H1 (cell line): ENCODE measurements at regions not wholly inside any gene's neighbourhood (a gene's known extent, or its start where the extent isn't known, plus 50 kb on each side); places are given as distances from the start of the nearest gene placed in this dataset.

Experiments
- CHD2 ChIP-seq: IDR thresholded peaks from 2 replicates; pipeline ENCODE4 v1.6.1; 2012; ENCODE audit warnings: low read length, improper control_type of control experiment
- EZH2 ChIP-seq: fragments of 200-600 bp; sonication (generic); IDR thresholded peaks from 2 replicates; pipeline ENCODE4 v1.7.1; 2012; ENCODE audit warnings: low read depth, mild to moderate bottlenecking, moderate library complexity, low read length, inconsistent platforms; ENCODE audit not compliant: severe bottlenecking
- FOSL1 ChIP-seq: IDR thresholded peaks from 2 replicates; pipeline ENCODE4 v1.6.1; 2011; ENCODE audit warnings: mild to moderate bottlenecking, low read depth, low read length, moderate library complexity; ENCODE audit not compliant: insufficient read depth
- GTF2F1 ChIP-seq: IDR thresholded peaks from 2 replicates; pipeline ENCODE4 v1.6.1; 2012; ENCODE audit warnings: low read depth, low read length, improper control_type of control experiment, borderline replicate concordance
- POLR2AphosphoS5 ChIP-seq: IDR thresholded peaks from 2 replicates; pipeline ENCODE4 v1.6.1; 2011; ENCODE audit warnings: low read depth, low read length
- RBBP5 ChIP-seq: IDR thresholded peaks from 2 replicates; pipeline ENCODE4 v1.7.1; 2012; ENCODE audit warnings: low read depth, mild to moderate bottlenecking, inconsistent platforms, low read length, moderate library complexity, borderline replicate concordance
- SRF ChIP-seq: IDR thresholded peaks from 2 replicates; pipeline ENCODE4 v1.6.1; 2011; ENCODE audit warnings: mild to moderate bottlenecking, low read depth, low read length, moderate library complexity
- TF ChIP-seq, protein P1 (sequence below), 3 experiments: IDR thresholded peaks; 1 replicate in 2 of 3; 2 replicates in 1 of 3; pipeline versions ENCODE4 v1.5.1 to v1.6.1; 2011; ENCODE audit warnings: low read length in 3 of 3, mild to moderate bottlenecking in 3 of 3, inconsistent platforms in 2 of 3, low read depth in 1 of 3, moderate library complexity in 1 of 3; ENCODE audit not compliant: insufficient read depth in 1 of 3; ENCODE audit errors: control extremely low read depth in 1 of 3
- TF ChIP-seq, protein P2 (sequence below): fragments of 300-600 bp; sonication (generic); IDR thresholded peaks from 2 replicates; pipeline ENCODE4 v1.7.1; 2012; ENCODE audit warnings: low read length, moderate library complexity, mild to moderate bottlenecking, inconsistent platforms; ENCODE audit not compliant: insufficient replicate concordance
- TF ChIP-seq, protein P3 (sequence below): IDR thresholded peaks from 2 replicates; pipeline ENCODE4 v1.6.1; 2012; ENCODE audit warnings: inconsistent platforms
- TF ChIP-seq, protein P4 (sequence below): IDR thresholded peaks from 2 replicates; pipeline ENCODE4 v1.6.1; 2011; ENCODE audit warnings: low read length, improper control_type of control experiment

DNA sequence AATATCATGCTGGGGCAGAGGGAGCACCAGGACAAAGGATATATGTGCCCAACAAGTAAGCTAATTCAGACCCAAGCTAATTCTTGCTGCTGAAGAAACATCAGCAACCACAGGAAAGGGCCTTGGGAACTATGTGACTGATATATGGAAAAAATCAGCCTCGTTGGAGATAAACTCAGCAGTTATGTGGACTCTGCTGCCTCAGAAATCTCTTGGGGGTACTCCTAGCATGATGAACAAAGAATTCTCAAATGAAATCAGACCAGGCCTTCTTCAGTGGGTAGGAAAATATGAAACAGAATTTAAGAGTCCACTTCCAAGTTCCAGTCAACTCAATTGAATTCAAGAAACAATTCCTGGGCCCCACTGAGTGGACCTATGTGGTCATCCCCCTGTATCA is 367.9 kb downstream of the TNS1 start:
- no peak for TF ChIP-seq CHD2
- TF ChIP-seq, protein P1, sequence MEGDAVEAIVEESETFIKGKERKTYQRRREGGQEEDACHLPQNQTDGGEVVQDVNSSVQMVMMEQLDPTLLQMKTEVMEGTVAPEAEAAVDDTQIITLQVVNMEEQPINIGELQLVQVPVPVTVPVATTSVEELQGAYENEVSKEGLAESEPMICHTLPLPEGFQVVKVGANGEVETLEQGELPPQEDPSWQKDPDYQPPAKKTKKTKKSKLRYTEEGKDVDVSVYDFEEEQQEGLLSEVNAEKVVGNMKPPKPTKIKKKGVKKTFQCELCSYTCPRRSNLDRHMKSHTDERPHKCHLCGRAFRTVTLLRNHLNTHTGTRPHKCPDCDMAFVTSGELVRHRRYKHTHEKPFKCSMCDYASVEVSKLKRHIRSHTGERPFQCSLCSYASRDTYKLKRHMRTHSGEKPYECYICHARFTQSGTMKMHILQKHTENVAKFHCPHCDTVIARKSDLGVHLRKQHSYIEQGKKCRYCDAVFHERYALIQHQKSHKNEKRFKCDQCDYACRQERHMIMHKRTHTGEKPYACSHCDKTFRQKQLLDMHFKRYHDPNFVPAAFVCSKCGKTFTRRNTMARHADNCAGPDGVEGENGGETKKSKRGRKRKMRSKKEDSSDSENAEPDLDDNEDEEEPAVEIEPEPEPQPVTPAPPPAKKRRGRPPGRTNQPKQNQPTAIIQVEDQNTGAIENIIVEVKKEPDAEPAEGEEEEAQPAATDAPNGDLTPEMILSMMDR (IDR thresholded peaks at IDR 0.05; ENCODE audit: control extremely low read depth in 1 of 3, insufficient read depth in 1 of 3, low read depth in 1 of 3, low read length in 3 of 3) = no peak
- no peak for TF ChIP-seq SRF
- TF ChIP-seq GTF2F1 = no peak
- TF ChIP-seq, protein P2, sequence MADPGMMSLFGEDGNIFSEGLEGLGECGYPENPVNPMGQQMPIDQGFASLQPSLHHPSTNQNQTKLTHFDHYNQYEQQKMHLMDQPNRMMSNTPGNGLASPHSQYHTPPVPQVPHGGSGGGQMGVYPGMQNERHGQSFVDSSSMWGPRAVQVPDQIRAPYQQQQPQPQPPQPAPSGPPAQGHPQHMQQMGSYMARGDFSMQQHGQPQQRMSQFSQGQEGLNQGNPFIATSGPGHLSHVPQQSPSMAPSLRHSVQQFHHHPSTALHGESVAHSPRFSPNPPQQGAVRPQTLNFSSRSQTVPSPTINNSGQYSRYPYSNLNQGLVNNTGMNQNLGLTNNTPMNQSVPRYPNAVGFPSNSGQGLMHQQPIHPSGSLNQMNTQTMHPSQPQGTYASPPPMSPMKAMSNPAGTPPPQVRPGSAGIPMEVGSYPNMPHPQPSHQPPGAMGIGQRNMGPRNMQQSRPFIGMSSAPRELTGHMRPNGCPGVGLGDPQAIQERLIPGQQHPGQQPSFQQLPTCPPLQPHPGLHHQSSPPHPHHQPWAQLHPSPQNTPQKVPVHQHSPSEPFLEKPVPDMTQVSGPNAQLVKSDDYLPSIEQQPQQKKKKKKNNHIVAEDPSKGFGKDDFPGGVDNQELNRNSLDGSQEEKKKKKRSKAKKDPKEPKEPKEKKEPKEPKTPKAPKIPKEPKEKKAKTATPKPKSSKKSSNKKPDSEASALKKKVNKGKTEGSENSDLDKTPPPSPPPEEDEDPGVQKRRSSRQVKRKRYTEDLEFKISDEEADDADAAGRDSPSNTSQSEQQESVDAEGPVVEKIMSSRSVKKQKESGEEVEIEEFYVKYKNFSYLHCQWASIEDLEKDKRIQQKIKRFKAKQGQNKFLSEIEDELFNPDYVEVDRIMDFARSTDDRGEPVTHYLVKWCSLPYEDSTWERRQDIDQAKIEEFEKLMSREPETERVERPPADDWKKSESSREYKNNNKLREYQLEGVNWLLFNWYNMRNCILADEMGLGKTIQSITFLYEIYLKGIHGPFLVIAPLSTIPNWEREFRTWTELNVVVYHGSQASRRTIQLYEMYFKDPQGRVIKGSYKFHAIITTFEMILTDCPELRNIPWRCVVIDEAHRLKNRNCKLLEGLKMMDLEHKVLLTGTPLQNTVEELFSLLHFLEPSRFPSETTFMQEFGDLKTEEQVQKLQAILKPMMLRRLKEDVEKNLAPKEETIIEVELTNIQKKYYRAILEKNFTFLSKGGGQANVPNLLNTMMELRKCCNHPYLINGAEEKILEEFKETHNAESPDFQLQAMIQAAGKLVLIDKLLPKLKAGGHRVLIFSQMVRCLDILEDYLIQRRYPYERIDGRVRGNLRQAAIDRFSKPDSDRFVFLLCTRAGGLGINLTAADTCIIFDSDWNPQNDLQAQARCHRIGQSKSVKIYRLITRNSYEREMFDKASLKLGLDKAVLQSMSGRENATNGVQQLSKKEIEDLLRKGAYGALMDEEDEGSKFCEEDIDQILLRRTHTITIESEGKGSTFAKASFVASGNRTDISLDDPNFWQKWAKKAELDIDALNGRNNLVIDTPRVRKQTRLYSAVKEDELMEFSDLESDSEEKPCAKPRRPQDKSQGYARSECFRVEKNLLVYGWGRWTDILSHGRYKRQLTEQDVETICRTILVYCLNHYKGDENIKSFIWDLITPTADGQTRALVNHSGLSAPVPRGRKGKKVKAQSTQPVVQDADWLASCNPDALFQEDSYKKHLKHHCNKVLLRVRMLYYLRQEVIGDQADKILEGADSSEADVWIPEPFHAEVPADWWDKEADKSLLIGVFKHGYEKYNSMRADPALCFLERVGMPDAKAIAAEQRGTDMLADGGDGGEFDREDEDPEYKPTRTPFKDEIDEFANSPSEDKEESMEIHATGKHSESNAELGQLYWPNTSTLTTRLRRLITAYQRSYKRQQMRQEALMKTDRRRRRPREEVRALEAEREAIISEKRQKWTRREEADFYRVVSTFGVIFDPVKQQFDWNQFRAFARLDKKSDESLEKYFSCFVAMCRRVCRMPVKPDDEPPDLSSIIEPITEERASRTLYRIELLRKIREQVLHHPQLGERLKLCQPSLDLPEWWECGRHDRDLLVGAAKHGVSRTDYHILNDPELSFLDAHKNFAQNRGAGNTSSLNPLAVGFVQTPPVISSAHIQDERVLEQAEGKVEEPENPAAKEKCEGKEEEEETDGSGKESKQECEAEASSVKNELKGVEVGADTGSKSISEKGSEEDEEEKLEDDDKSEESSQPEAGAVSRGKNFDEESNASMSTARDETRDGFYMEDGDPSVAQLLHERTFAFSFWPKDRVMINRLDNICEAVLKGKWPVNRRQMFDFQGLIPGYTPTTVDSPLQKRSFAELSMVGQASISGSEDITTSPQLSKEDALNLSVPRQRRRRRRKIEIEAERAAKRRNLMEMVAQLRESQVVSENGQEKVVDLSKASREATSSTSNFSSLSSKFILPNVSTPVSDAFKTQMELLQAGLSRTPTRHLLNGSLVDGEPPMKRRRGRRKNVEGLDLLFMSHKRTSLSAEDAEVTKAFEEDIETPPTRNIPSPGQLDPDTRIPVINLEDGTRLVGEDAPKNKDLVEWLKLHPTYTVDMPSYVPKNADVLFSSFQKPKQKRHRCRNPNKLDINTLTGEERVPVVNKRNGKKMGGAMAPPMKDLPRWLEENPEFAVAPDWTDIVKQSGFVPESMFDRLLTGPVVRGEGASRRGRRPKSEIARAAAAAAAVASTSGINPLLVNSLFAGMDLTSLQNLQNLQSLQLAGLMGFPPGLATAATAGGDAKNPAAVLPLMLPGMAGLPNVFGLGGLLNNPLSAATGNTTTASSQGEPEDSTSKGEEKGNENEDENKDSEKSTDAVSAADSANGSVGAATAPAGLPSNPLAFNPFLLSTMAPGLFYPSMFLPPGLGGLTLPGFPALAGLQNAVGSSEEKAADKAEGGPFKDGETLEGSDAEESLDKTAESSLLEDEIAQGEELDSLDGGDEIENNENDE = no peak
- TF ChIP-seq, protein P3, sequence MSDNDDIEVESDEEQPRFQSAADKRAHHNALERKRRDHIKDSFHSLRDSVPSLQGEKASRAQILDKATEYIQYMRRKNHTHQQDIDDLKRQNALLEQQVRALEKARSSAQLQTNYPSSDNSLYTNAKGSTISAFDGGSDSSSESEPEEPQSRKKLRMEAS = no peak
- no peak for TF ChIP-seq EZH2
- no peak for TF ChIP-seq FOSL1
- TF ChIP-seq RBBP5 = no peak
- TF ChIP-seq, protein P4, sequence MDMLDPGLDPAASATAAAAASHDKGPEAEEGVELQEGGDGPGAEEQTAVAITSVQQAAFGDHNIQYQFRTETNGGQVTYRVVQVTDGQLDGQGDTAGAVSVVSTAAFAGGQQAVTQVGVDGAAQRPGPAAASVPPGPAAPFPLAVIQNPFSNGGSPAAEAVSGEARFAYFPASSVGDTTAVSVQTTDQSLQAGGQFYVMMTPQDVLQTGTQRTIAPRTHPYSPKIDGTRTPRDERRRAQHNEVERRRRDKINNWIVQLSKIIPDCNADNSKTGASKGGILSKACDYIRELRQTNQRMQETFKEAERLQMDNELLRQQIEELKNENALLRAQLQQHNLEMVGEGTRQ = no peak
- no peak for TF ChIP-seq POLR2AphosphoS5
